Hematopoietic multipotent progenitor cell treated with erythropoietin and hydrocortisone succinate and interleukin-3 and kit ligand, for 6 days (in vitro differentiated cells): ENCODE measurements at regions not wholly inside any gene's neighbourhood (a gene's known extent, or its start where the extent isn't known, plus 50 kb on each side); places are given as distances from the start of the nearest gene placed in this dataset.

Source experiments
- DNase-seq: peaks from one replicate; pipeline ENCODE4 v3.0.0-alpha.2; 2015

- DNase-seq: no peak
These were observed 443.0 kb downstream of the COL12A1 start for GRCh38 chr6:74762841-74763240.

GRCh38 chr6:74757813-74758212 lies 448.0 kb downstream of the COL12A1 start:
- no peak for DNase-seq

GRCh38 chr6:74756923-74757322 lies 448.9 kb downstream of the COL12A1 start:
- no peak for DNase-seq

- no peak for DNase-seq
These were observed 450.1 kb downstream of the COL12A1 start for GRCh38 chr6:74755778-74756177.

GRCh38 chr6:74755196-74755595 lies 450.7 kb downstream of the COL12A1 start:
- DNase-seq: no peak

- DNase-seq: no peak
These were observed 451.8 kb downstream of the COL12A1 start for GRCh38 chr6:74753883-74754600.

GRCh38 chr6:74752303-74752702 lies 453.6 kb downstream of the COL12A1 start:
- no peak for DNase-seq

- no peak for DNase-seq
These were observed 455.0 kb downstream of the COL12A1 start for GRCh38 chr6:74750826-74751225.

GRCh38 chr6:74749211-74750147 lies 456.4 kb downstream of the COL12A1 start:
- DNase-seq: no peak

GRCh38 chr6:74745670-74746069 lies 460.2 kb downstream of the COL12A1 start:
- no peak for DNase-seq

GRCh38 chr6:74742793-74743508 lies 462.9 kb downstream of the COL12A1 start:
- no peak for DNase-seq

- DNase-seq: no peak
These were observed 464.2 kb downstream of the COL12A1 start for GRCh38 chr6:74741646-74742045.

- DNase-seq: no peak
These were observed 470.5 kb downstream of the COL12A1 start for GRCh38 chr6:74735304-74735703.

- DNase-seq: no peak
These were observed 471.0 kb downstream of the COL12A1 start for GRCh38 chr6:74734901-74735300.

GRCh38 chr6:74733830-74734620 lies 471.8 kb downstream of the COL12A1 start:
- no peak for DNase-seq

GRCh38 chr6:74731931-74732330 lies 473.9 kb downstream of the COL12A1 start:
- no peak for DNase-seq

- DNase-seq: no peak
These were observed 474.6 kb downstream of the COL12A1 start for GRCh38 chr6:74731204-74731603.

GRCh38 chr6:74720923-74721322 lies 484.9 kb downstream of the COL12A1 start:
- no peak for DNase-seq

GRCh38 chr6:74717591-74717990 lies 488.3 kb downstream of the COL12A1 start:
- DNase-seq: no peak

- DNase-seq: no peak
These were observed 490.3 kb downstream of the COL12A1 start for GRCh38 chr6:74715355-74716085.

GRCh38 chr6:74713941-74714340 lies 491.9 kb downstream of the COL12A1 start:
- no peak for DNase-seq

- DNase-seq: no peak
These were observed 500.4 kb downstream of the COL12A1 start for GRCh38 chr6:74705451-74705850.
